Islet of Langerhans (tissue), 1 donor: ENCODE measurements at regions not wholly inside any gene's neighbourhood (a gene's known extent, or its start where the extent isn't known, plus 50 kb on each side); places are given as distances from the start of the nearest gene placed in this dataset.

Experiments
- FAIRE-seq: peaks from one replicate; lab custom pipeline; 2011; peaks lifted over from hg19 to GRCh38; lab: Jason Lieb, UNC

DNA sequence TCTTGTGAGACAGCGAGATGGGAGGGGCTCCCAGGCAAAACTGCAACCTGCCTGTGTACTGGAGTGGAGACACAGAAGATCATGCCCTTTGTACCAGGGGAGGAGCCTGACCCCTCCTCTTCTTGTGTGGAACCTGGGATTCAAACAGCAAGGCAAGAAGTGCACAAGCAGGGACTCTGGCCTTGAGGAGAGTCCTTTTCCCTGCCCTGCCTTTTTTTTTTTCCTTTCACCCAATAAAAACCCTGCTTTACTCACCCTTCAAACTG is 251.8 kb upstream of the OPRM1 start:
- FAIRE-seq: no peak

DNA sequence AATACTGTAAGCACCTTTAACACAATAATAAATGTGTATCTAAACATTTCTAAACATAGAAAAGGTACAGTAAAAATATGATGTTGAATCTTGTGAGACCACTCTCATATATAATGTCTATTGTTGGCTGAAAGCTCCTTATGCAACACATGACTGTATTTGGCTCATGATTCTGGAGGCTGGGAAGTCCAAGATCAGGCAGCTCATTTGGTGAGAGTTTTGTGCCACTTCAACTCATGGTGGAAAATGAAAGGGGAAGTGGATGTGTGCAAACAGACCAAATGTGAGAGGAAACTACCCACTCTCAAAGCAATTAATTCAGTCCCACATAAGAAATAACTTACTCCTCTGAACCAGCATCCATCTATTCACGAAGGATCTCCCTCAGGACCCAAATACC is 257.7 kb upstream of the OPRM1 start:
- FAIRE-seq: no peak

GRCh38 chr6:153780011-153780410 is 259.0 kb upstream of the OPRM1 start:
- FAIRE-seq: no peak

- no peak for FAIRE-seq
Observed at GRCh38 chr6:153778216-153778615, 260.8 kb upstream of the OPRM1 start.

GRCh38 chr6:153771577-153771976 is 267.5 kb upstream of the OPRM1 start:
- FAIRE-seq: no peak

GRCh38 chr6:153767127-153767526 is 271.9 kb upstream of the OPRM1 start:
- FAIRE-seq: no peak

DNA sequence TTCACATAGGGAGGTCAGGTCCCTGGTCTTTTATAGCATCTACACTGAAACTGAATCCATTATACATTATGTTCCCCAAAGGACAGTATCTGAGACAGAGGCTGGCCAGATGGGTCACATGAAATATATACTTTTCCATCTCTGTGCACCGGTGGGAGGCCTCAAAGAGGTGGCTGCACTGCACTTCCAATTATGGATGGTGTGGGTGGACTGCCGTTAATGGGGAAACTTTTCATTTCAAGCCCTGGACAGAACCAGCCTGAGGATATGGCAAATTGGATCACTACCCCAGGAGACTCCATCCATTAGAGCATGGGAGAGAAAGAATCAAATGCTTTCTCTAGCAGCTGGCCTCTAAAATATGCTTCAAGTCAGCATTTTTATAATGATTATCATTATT is 280.5 kb upstream of the OPRM1 start:
- no peak for FAIRE-seq

- FAIRE-seq: no peak
Observed at GRCh38 chr6:153735761-153736160, 303.3 kb upstream of the OPRM1 start.

GRCh38 chr6:153729189-153729588 is 309.9 kb upstream of the OPRM1 start:
- FAIRE-seq: peak; percentile 89

DNA sequence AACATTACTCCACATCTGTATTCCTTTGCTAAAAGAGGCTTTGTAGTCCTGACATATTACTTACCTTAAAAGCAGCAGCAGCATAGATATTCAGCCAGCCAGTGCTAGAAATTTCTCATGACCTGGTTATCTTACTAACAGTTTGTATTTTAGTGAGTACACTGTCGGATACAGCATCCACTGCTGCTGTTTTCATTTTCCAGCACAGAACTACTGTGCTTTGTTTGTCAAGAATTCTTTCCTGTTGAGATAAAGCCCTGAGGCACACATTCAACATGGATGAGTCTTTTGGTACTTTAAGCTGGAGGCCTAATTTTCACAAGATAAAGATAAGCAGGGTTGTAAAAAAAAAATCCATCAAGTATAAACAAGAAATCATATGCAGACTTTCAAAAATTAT is 311.2 kb upstream of the OPRM1 start:
- FAIRE-seq: no peak

- no peak for FAIRE-seq
Observed at GRCh38 chr6:153725456-153725855, 313.6 kb upstream of the OPRM1 start.

- FAIRE-seq: no peak
Observed at GRCh38 chr6:153720732-153721131, 318.3 kb upstream of the OPRM1 start.

DNA sequence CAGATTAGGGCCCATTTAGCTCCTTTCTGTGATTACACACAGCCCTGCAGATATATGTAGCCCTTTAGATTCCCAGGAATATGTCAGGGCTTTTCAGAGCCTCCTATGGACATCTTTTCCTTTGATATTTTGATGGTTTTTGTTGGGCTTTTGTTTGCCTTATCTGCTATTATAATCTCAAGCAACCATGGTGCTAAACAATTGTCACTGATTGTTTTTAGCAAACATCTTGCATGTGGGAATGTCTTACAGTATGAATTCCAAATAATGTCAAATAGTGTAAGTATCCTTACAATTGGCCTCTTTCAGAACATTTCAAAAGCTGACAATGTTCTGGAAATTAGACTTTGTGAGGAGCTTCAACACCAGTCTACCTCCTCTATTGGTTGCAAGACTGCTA is 333.6 kb upstream of the OPRM1 start:
- FAIRE-seq: no peak

GRCh38 chr6:153702671-153703070 is 336.4 kb upstream of the OPRM1 start:
- FAIRE-seq: no peak

DNA sequence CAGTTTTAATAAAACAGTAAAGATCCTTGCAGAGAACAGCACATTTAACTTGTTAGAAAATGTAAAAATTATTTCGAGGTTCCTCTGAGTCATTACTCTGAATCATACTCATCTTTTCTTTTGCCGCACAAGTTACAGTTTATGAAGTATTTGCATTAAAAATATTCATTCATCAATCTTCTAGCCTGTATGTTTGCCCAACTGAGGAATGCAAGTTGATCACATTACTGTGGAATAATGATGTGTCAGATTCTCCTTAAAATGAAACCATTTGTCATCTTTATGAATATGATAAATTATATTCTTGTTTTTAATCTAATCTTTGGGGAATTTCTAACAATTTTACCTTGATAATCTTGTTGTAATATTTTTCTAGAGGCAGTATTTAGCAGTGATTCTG is 340.4 kb upstream of the OPRM1 start:
- no peak for FAIRE-seq

DNA sequence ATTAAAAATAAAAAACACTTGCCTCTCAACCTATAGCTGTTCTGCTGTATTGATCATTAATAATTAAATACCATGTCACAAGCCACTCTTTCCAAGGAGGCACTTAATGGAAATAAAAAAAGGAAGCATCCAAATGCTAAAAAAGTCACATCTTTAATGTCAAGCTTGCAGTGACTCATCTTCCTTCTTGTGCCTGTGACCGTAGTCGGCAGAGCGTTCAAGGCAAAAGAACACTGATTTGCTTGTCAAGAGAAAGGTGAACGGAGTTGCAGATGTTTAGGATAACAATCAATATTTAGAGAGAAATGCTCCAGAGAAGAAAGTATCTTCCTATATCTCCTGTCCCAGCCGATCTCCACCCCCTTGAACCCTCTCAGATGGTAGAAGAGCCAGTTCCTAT is 341.0 kb upstream of the OPRM1 start:
- FAIRE-seq: no peak

GRCh38 chr6:153677522-153677921 is 361.5 kb upstream of the OPRM1 start:
- no peak for FAIRE-seq

DNA sequence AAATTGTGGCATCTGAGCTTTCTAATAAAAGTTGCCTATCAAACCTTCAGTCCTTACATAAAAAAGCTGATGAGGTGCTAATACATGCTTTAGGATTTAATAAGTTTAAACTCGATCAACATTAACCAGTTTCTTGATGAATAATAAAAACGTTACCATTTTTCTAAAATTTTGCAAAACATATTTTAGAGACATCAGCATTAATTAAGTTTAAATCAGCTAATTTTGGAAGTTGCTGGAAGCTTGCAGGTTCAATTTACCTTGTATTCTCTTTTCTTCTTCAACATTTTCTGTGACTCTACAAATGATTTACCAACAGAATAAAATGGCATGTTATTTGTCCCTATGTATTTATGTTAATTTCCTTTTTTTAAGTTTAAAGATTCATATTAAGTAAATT is 365.3 kb upstream of the OPRM1 start:
- FAIRE-seq: no peak

GRCh38 chr6:153673225-153673624 is 365.8 kb upstream of the OPRM1 start:
- no peak for FAIRE-seq

GRCh38 chr6:153670403-153671026 is 368.5 kb upstream of the OPRM1 start:
- no peak for FAIRE-seq

GRCh38 chr6:153668758-153669157 is 370.3 kb upstream of the OPRM1 start:
- FAIRE-seq: no peak

DNA sequence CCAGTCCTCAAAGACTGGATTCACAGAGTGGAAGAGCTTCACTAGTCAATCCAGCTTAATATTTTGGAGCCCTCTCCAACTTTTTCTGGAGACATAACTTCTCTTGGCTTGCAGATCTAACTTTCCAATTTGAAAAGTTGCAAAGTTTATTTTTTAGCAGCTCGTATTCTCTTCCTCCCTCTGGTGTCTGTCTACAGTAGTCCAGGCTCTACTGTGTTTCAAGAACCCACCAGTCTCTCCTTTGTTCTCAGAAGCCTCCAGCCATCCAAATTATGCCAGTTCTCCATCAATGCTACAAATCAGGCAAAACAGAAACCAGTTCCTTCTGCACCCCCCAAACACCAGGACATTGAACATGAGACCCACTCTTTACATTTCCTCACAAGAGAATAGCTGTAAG is 376.1 kb upstream of the OPRM1 start:
- no peak for FAIRE-seq

DNA sequence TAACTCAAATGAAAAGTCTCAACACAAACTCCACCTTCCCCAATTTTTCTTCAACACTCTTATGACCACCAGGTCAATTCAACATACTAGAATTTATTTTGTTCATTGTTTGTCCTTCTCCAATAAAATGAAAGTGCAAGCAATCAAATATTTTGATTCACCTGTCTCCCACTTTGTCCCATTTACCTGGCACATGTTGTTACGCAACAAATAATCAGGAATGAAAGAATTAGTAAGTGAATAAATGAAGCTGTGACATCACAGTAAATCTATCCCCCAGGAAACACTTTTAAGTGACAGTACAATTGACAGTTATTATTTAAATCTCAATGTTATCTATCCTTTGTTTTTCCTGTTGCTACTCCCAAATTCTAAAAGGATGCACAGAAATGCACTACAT is 393.7 kb upstream of the OPRM1 start:
- no peak for FAIRE-seq

DNA sequence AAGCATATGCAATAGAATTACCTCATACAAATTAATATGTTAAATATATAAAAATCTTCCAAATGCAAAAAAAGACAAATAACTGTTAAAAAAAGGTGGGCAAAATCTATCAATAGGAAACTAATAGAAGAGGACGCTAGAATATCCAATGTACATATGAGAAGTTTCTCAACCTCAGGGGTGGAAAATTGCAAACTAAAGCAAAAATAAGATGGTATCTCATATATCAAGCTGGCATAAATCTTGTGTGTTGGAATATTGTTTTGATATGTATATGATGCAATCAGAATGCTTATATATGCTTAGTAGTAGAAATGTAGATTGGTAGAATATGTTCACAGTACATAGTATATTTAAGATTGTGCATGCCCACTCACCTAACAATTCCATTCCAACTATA is 395.0 kb upstream of the OPRM1 start:
- peak; percentile 43 for FAIRE-seq

DNA sequence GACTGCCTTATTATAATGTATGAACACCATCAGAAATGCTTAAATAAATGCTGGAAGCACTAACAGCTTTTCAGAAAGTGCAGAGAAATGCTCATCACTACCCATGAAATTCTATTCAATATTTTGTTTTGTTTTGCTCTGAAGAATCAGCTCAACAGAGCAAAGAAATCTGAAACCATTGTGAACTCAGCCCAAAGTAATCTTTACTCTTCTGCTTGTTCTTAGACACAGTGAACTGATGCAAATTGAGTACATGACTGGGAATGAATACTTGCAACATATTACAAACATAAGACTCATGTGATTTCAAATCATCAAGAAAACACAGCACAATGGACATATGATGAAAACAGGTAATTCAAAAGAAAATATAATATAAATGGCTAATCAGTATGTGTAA is 404.6 kb upstream of the OPRM1 start:
- FAIRE-seq: no peak
